Left ventricle myocardium inferior (tissue), 1 donor: ENCODE measurements at regions not wholly inside any gene's neighbourhood (a gene's known extent, or its start where the extent isn't known, plus 50 kb on each side); places are given as distances from the start of the nearest gene placed in this dataset.

Experiments used
- DNase-seq: peaks from one replicate; pipeline ENCODE4 v3.0.0-alpha.2; 2020
- H3K27ac ChIP-seq: fragments of 200-600 bp; replicated peaks from 2 replicates; pipeline ENCODE4 v1.8.0; 2021
- H3K27me3 ChIP-seq: fragments of 200-600 bp; 2 replicates; pipeline ENCODE4 v1.8.0; 2021; ENCODE audit warnings: low read depth
- H3K36me3 ChIP-seq: fragments of 200-600 bp; 2 replicates; pipeline ENCODE4 v1.8.0; 2021
- H3K4me1 ChIP-seq: fragments of 200-600 bp; 2 replicates; pipeline ENCODE4 v1.8.0; 2021
- H3K4me3 ChIP-seq: fragments of 200-600 bp; 2 replicates; pipeline ENCODE4 v1.8.0; 2021; ENCODE audit warnings: mild to moderate bottlenecking, moderate library complexity
- H3K9me3 ChIP-seq: fragments of 200-600 bp; replicated peaks from 2 replicates; pipeline ENCODE4 v1.8.0; 2021
- CTCF ChIP-seq: fragments of 200-600 bp; IDR thresholded peaks from 2 replicates; pipeline ENCODE4 v1.8.0; 2021; ENCODE audit warnings: antibody characterized with exemption, mild to moderate bottlenecking, borderline replicate concordance
- intact Hi-C: fragments of 100-400 bp; cut with micrococcal nuclease; formaldehyde crosslinking; loops from one replicate; pipeline ENCODE4 v1.11.0; 2022
- donor health status: DM: no; HTN: yes; CAD: no; lungs with severe emphysema.

DNA sequence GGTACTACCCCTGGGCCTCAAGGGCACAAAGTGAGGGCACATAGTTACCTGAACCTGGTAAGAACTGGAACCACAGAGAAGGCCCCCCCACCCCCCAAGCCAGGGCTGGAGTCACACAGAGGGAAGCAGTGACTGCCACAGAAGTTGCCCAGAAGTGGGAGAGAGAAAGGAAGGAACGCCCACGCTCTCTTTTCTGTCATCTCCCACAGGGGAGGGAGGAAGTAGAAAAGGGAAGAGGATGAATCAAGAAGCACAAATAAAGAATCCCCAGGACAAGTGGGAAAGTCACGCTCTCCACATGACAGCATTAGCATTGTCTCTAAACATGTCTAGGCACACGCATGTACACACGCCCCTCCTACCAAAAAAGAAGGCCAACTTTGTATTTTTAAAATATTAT, 114.7 kb upstream of the FRMD4B start:
- peak overlapping the region; percentile 69 for H3K27ac ChIP-seq
- H3K27me3 ChIP-seq = no peaks in the 10 kb centered on the region
- no peaks in the 10 kb centered on the region for H3K9me3 ChIP-seq
- H3K4me1 ChIP-seq = peaks cover 29% of the 10 kb centered on the region
- TF ChIP-seq CTCF = no peak
- intact Hi-C loops = no loop called here
- no peak for DNase-seq
- H3K4me3 ChIP-seq = no peak overlapping the region
- H3K36me3 ChIP-seq = no peaks in the 10 kb centered on the region

DNA sequence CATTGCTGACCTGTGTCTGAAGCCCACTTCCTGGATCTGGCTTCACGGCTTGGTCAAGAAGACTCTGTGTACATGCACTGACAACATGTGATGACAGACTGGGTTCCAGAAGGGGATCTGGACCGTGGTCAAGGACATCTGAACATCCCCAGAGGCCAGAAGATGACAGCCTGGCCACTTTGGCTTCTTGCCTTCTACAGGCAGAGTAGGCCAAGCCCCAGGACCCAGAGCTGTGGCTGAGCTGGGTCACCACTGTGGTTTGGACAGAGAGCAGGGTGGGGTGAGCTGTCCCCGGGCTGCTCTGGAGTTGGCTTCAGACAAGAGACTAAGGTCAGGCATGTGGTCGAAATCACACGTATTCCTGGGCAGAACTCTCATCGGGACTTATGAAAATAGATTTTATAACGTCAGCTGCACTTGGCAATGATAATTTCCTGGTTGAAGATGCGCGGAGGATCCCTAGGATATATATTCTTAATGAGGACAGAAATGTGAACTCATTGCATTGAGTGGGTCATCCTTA, 114.1 kb upstream of the FRMD4B start:
- H3K36me3 ChIP-seq = no peaks in the 10 kb centered on the region
- H3K27me3 ChIP-seq = no peaks in the 10 kb centered on the region
- H3K4me1 ChIP-seq = peaks cover 25% of the 10 kb centered on the region
- DNase-seq = peak; percentile 50
- no peak overlapping the region for H3K4me3 ChIP-seq
- no peak for TF ChIP-seq CTCF
- no peaks in the 10 kb centered on the region for H3K9me3 ChIP-seq
- peak overlapping the region; percentile 69 for H3K27ac ChIP-seq
- intact Hi-C loops = no loop called here

- H3K27me3 ChIP-seq = no peaks in the 10 kb centered on the region
- DNase-seq = no peak
- H3K27ac ChIP-seq = peak overlapping the region; percentile 69
- TF ChIP-seq CTCF = no peak
- no peaks in the 10 kb centered on the region for H3K36me3 ChIP-seq
- no peak overlapping the region for H3K4me3 ChIP-seq
- peaks cover 28% of the 10 kb centered on the region for H3K4me1 ChIP-seq
- no peaks in the 10 kb centered on the region for H3K9me3 ChIP-seq
- intact Hi-C loops = no loop called here
These were observed 113.5 kb upstream of the FRMD4B start for GRCh38 chr3:69499422-69499821.

- Histone ChIP-seq H3K27ac (no peak overlapping the region), H3K36me3 (no peaks in the 10 kb centered on the region), H3K27me3 (no peaks in the 10 kb centered on the region), H3K4me1 (peaks cover 52% of the 10 kb centered on the region), H3K9me3 (no peaks in the 10 kb centered on the region), H3K4me3 (no peak overlapping the region)
- DNase-seq = no peak
- intact Hi-C loops = no loop called here
- TF ChIP-seq CTCF = no peak
These were observed 111.0 kb upstream of the FRMD4B start for GRCh38 chr3:69496856-69497255.

- peak overlapping the region; percentile 67 for H3K27ac ChIP-seq
- no peak for DNase-seq
- no peaks in the 10 kb centered on the region for H3K27me3 ChIP-seq
- peaks cover 50% of the 10 kb centered on the region for H3K4me1 ChIP-seq
- H3K36me3 ChIP-seq = no peaks in the 10 kb centered on the region
- no peak overlapping the region for H3K4me3 ChIP-seq
- no peaks in the 10 kb centered on the region for H3K9me3 ChIP-seq
- TF ChIP-seq CTCF = no peak
- intact Hi-C loops = no loop called here
These were observed 108.3 kb upstream of the FRMD4B start for GRCh38 chr3:69494185-69494584.
